Sciatic nerve (tissue), 2 donors: ENCODE measurements at regions not wholly inside any gene's neighbourhood (a gene's known extent, or its start where the extent isn't known, plus 50 kb on each side); places are given as distances from the start of the nearest gene placed in this dataset.
"Not testable (repeated sequence)": the region's sequence is repeated elsewhere in the genome, so short reads cannot be mapped to it uniquely, and the experiment has no call there.

ENCODE experiments used
- ATAC-seq: fragments of 200-7000 bp; cut with Tn5 transposase; one replicate; pipeline ENCODE4 v1.9.1; 2020; ENCODE audit warnings: mild to moderate bottlenecking, moderate library complexity
- DNase-seq: peaks from one replicate; pipeline ENCODE4 v3.0.0-alpha.2; 2020; ENCODE audit warnings: low spot score
- intact Hi-C: fragments of 100-400 bp; cut with DNase I; formaldehyde crosslinking; loops from one replicate; pipeline ENCODE4 v1.14.2; 2022
- donor health status: DM: no; HTN: no; CAD: no.
- donor health status: DM: no; HTN: no; CAD: no.

- intact Hi-C loops, DNase-seq, ATAC-seq: not testable (repeated sequence)
Measured at GRCh38 chr7:25700141-25700540, 451.9 kb upstream of the NFE2L3 start.

- intact Hi-C loops = no loop called here
- DNase-seq (no peak), ATAC-seq (no peak)
Measured at GRCh38 chr7:25704413-25704812, 447.6 kb upstream of the NFE2L3 start.

GRCh38 chr7:25706764-25707163 is 445.2 kb upstream of the NFE2L3 start:
- DNase-seq (no peak), ATAC-seq (no peak)
- intact Hi-C loops = no loop called here

GRCh38 chr7:25707768-25708620 is 444.0 kb upstream of the NFE2L3 start:
- DNase-seq (no peak), ATAC-seq (no peak)
- intact Hi-C loops = no loop called here

- intact Hi-C loops = no loop called here
- DNase-seq = no peak
- ATAC-seq = no peak
Measured at GRCh38 chr7:25710959-25711358, 441.0 kb upstream of the NFE2L3 start.

GRCh38 chr7:25711940-25712339 is 440.1 kb upstream of the NFE2L3 start:
- DNase-seq = no peak
- intact Hi-C loops = no loop called here
- no peak for ATAC-seq

GRCh38 chr7:25712500-25712899 is 439.5 kb upstream of the NFE2L3 start:
- intact Hi-C loops = no loop called here
- DNase-seq (no peak), ATAC-seq (no peak)

- no peak for ATAC-seq
- no peak for DNase-seq
- intact Hi-C loops = no loop called here
Measured at GRCh38 chr7:25714013-25714412, 438.0 kb upstream of the NFE2L3 start.

- intact Hi-C loops = no loop called here
- ATAC-seq (no peak), DNase-seq (no peak)
Measured at GRCh38 chr7:25716421-25716820, 435.6 kb upstream of the NFE2L3 start.

GRCh38 chr7:25718596-25718995 is 433.4 kb upstream of the NFE2L3 start:
- no peak for DNase-seq
- intact Hi-C loops = no loop called here
- no peak for ATAC-seq

GRCh38 chr7:25719190-25719896 is 432.7 kb upstream of the NFE2L3 start:
- intact Hi-C loops = no loop called here
- no peak for ATAC-seq
- no peak for DNase-seq

GRCh38 chr7:25720427-25720826 is 431.6 kb upstream of the NFE2L3 start:
- DNase-seq (no peak), ATAC-seq (no peak)
- intact Hi-C loops = no loop called here

- intact Hi-C loops = no loop called here
- ATAC-seq (no peak), DNase-seq (no peak)
Measured at GRCh38 chr7:25722856-25723255, 429.1 kb upstream of the NFE2L3 start.

GRCh38 chr7:25725451-25725850 is 426.5 kb upstream of the NFE2L3 start:
- intact Hi-C loops = no loop called here
- no peak for ATAC-seq

GRCh38 chr7:25726170-25726780 is 425.7 kb upstream of the NFE2L3 start:
- intact Hi-C loops = no loop called here
- ATAC-seq (no peak), DNase-seq (no peak)

More at GRCh38 chr7:25725451-25725850, 426.5 kb upstream of the NFE2L3 start:
- DNase-seq = no peak

GRCh38 chr7:25726781-25727311 is 425.2 kb upstream of the NFE2L3 start:
- intact Hi-C loops = no loop called here
- ATAC-seq = no peak

GRCh38 chr7:25727446-25727845 is 424.6 kb upstream of the NFE2L3 start:
- intact Hi-C loops = no loop called here
- ATAC-seq = no peak
- DNase-seq = no peak

More at GRCh38 chr7:25726781-25727311, 425.2 kb upstream of the NFE2L3 start:
- no peak for DNase-seq

- intact Hi-C loops = no loop called here
- ATAC-seq = no peak
Measured at GRCh38 chr7:25727876-25728275, 424.1 kb upstream of the NFE2L3 start.

GRCh38 chr7:25731068-25731845 is 420.7 kb upstream of the NFE2L3 start:
- intact Hi-C loops = no loop called here

More at GRCh38 chr7:25727876-25728275, 424.1 kb upstream of the NFE2L3 start:
- no peak for DNase-seq

More at GRCh38 chr7:25731068-25731845, 420.7 kb upstream of the NFE2L3 start:
- peak; percentile 36 for ATAC-seq
- no peak for DNase-seq
